ENCODE measurements at regions not wholly inside any gene's neighbourhood (a gene's known extent, or its start where the extent isn't known, plus 50 kb on each side); places are given as distances from the start of the nearest gene placed in this dataset.
A peak's percentile ranks its signal among the peaks of the same experiment; 100 is the strongest.

DNA sequence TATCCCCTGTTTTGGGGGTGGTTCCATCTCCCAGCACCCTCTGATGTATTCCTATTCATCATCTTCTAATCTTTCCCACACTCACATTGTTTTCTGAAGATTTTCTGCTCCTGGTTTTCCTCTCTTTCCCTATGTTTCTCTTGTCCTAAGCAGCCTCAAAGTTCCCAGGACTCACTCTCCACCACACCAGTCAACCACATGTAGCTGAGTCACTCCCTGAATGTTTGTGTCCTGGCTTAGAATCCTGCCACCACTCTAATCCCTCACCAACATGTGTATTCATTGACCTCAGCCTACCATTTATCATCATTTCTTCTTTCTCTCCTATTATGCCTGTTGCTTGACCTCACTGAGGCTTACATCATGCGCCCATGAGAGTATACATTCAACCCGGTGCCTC, 282.4 kb upstream of the ADAMTS16 start:
- Histone ChIP-seq H3K27ac (no peak overlapping the region), H3K9ac (ENCODE audit: low read depth in 2 of 2, low read length in 2 of 2) (no peak overlapping the region), H3K36me3 (no peaks in the 10 kb centered on the region), H3K9me3 (no peaks in the 10 kb centered on the region), H3K27me3 (no peaks in the 10 kb centered on the region), H3K4me3 (no peak overlapping the region), H3K4me1 (no peaks in the 10 kb centered on the region)
- no peak for DNase-seq
- TF ChIP-seq, protein P1, sequence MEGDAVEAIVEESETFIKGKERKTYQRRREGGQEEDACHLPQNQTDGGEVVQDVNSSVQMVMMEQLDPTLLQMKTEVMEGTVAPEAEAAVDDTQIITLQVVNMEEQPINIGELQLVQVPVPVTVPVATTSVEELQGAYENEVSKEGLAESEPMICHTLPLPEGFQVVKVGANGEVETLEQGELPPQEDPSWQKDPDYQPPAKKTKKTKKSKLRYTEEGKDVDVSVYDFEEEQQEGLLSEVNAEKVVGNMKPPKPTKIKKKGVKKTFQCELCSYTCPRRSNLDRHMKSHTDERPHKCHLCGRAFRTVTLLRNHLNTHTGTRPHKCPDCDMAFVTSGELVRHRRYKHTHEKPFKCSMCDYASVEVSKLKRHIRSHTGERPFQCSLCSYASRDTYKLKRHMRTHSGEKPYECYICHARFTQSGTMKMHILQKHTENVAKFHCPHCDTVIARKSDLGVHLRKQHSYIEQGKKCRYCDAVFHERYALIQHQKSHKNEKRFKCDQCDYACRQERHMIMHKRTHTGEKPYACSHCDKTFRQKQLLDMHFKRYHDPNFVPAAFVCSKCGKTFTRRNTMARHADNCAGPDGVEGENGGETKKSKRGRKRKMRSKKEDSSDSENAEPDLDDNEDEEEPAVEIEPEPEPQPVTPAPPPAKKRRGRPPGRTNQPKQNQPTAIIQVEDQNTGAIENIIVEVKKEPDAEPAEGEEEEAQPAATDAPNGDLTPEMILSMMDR (IDR thresholded peaks at IDR 0.05), result no peak
- intact Hi-C loops (cut with DNase I), result no loop called here

GRCh38 chr5:4859500-4860235, 280.5 kb upstream of the ADAMTS16 start:
- H3K27me3 ChIP-seq, result no peaks in the 10 kb centered on the region
- intact Hi-C loops (cut with DNase I), result no loop called here
- H3K9ac ChIP-seq (ENCODE audit: low read depth in 2 of 2, low read length in 2 of 2), result no peak overlapping the region
- H3K36me3 ChIP-seq, result no peaks in the 10 kb centered on the region
- H3K4me3 ChIP-seq, result no peak overlapping the region
- TF ChIP-seq, protein P1 (IDR thresholded peaks at IDR 0.05), result no peak
- H3K9me3 ChIP-seq, result no peaks in the 10 kb centered on the region
- no peak overlapping the region for H3K27ac ChIP-seq
- DNase-seq, result no peak
- H3K4me1 ChIP-seq, result no peaks in the 10 kb centered on the region

GRCh38 chr5:4860631-4861030, 279.5 kb upstream of the ADAMTS16 start:
- TF ChIP-seq, protein P1 (IDR thresholded peaks at IDR 0.05), result no peak
- H3K36me3 ChIP-seq, result no peaks in the 10 kb centered on the region
- H3K27ac ChIP-seq, result no peak overlapping the region
- no peaks in the 10 kb centered on the region for H3K4me1 ChIP-seq
- no peak overlapping the region for H3K4me3 ChIP-seq
- no peaks in the 10 kb centered on the region for H3K27me3 ChIP-seq
- H3K9ac ChIP-seq (ENCODE audit: low read depth in 2 of 2, low read length in 2 of 2), result no peak overlapping the region
- DNase-seq, result no peak
- intact Hi-C loops (cut with DNase I), result no loop called here
- no peaks in the 10 kb centered on the region for H3K9me3 ChIP-seq

DNA sequence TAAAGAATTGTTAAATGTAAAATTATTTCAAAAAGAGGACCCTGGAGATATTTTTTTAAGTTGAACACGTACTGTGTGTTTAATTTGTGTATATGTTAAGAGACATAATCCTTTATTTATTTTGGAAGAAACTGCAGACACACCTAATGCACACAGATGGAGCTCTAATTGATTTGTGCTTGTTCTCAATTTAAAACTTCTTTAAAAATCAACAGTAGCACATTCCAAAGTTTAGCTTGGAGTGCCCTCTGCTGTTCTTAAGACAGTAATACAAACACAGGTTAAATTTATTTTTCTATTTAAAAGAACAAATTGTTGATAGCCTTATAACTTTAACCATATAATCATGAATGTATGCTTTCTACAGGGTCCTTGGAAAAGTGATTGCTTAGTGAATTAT, 277.6 kb upstream of the ADAMTS16 start:
- intact Hi-C loops (cut with DNase I), result no loop called here
- DNase-seq, result no peak
- Histone ChIP-seq H3K4me3 (no peak overlapping the region), H3K27me3 (no peaks in the 10 kb centered on the region), H3K36me3 (no peaks in the 10 kb centered on the region), H3K9me3 (no peaks in the 10 kb centered on the region), H3K27ac (no peak overlapping the region), H3K4me1 (no peaks in the 10 kb centered on the region), H3K9ac (ENCODE audit: low read depth in 2 of 2, low read length in 2 of 2) (no peak overlapping the region)
- TF ChIP-seq, protein P1 (IDR thresholded peaks at IDR 0.05), result peak; percentile 26

GRCh38 chr5:4866131-4866659, 273.9 kb upstream of the ADAMTS16 start:
- no peak overlapping the region for H3K27ac ChIP-seq
- no peak for DNase-seq
- H3K9me3 ChIP-seq, result no peaks in the 10 kb centered on the region
- TF ChIP-seq, protein P1 (IDR thresholded peaks at IDR 0.05), result no peak
- H3K36me3 ChIP-seq, result no peaks in the 10 kb centered on the region
- intact Hi-C loops (cut with DNase I), result no loop called here
- no peak overlapping the region for H3K4me3 ChIP-seq
- no peaks in the 10 kb centered on the region for H3K4me1 ChIP-seq
- no peak overlapping the region for H3K9ac ChIP-seq (ENCODE audit: low read depth in 2 of 2, low read length in 2 of 2)
- H3K27me3 ChIP-seq, result no peaks in the 10 kb centered on the region

Measured in colonic mucosa (tissue), 4 donors.